Hepatocyte (in vitro differentiated cells): ENCODE measurements at regions not wholly inside any gene's neighbourhood (a gene's known extent, or its start where the extent isn't known, plus 50 kb on each side); places are given as distances from the start of the nearest gene placed in this dataset.
A peak's percentile ranks its signal among the peaks of the same experiment; 100 is the strongest.
"Not testable (repeated sequence)": the region's sequence is repeated elsewhere in the genome, so short reads cannot be mapped to it uniquely, and the experiment has no call there.

Experiments
- DNase-seq: peaks from one replicate; pipeline ENCODE4 v3.0.0-alpha.2; 2016; ENCODE audit warnings: low spot score
- H2AFZ ChIP-seq: fragments of 200-600 bp; sonication (generic); 2 replicates; pipeline ENCODE4 v1.6.0; 2016; ENCODE audit warnings: antibody characterized with exemption, mild to moderate bottlenecking
- H3K27ac ChIP-seq: fragments of 200-600 bp; sonication (generic); 2 replicates; pipeline ENCODE4 v1.5.1; 2016; ENCODE audit warnings: mild to moderate bottlenecking
- H3K27me3 ChIP-seq: fragments of 200-600 bp; sonication (generic); 2 replicates; pipeline ENCODE4 v1.6.1; 2016
- H3K36me3 ChIP-seq: fragments of 200-600 bp; sonication (generic); replicated peaks from 2 replicates; pipeline ENCODE4 v1.5.1; 2016; ENCODE audit warnings: low read depth; ENCODE audit not compliant: insufficient read depth
- H3K4me1 ChIP-seq: fragments of 200-600 bp; sonication (generic); 2 replicates; pipeline ENCODE4 v1.5.1; 2016; ENCODE audit warnings: mild to moderate bottlenecking, moderate library complexity; ENCODE audit not compliant: insufficient read depth
- H3K4me2 ChIP-seq: fragments of 200-600 bp; sonication (generic); 2 replicates; pipeline ENCODE4 v1.6.0; 2016
- H3K4me3 ChIP-seq: fragments of 200-600 bp; sonication (generic); 2 replicates; pipeline ENCODE4 v1.5.1; 2016; ENCODE audit warnings: mild to moderate bottlenecking
- H3K79me2 ChIP-seq: fragments of 200-600 bp; sonication (generic); 2 replicates; pipeline ENCODE4 v1.6.0; 2017; ENCODE audit warnings: mild to moderate bottlenecking
- H3K9me2 ChIP-seq: fragments of 200-600 bp; sonication (generic); replicated peaks from 2 replicates; pipeline ENCODE4 v1.6.0; 2017; ENCODE audit warnings: mild to moderate bottlenecking; ENCODE audit not compliant: insufficient read depth
- H3K9me3 ChIP-seq: fragments of 200-600 bp; sonication (generic); 2 replicates; pipeline ENCODE4 v1.5.1; 2016; ENCODE audit warnings: low read depth, mild to moderate bottlenecking
- H4K20me1 ChIP-seq: fragments of 200-600 bp; sonication (generic); 2 replicates; pipeline ENCODE4 v1.6.0; 2016; ENCODE audit warnings: mild to moderate bottlenecking; ENCODE audit not compliant: insufficient read depth, poor library complexity, severe bottlenecking
- EZH2 ChIP-seq: fragments of 200-600 bp; sonication (generic); IDR thresholded peaks from 2 replicates; pipeline ENCODE4 v1.6.1; 2016; ENCODE audit warnings: antibody characterized with exemption, mild to moderate bottlenecking, borderline replicate concordance
- EZH2phosphoT487 ChIP-seq: fragments of 200-600 bp; sonication (generic); IDR thresholded peaks from one replicate; pipeline ENCODE4 v1.6.1; 2018; ENCODE audit warnings: antibody characterized with exemption, mild to moderate bottlenecking, low read depth, moderate library complexity; ENCODE audit not compliant: unreplicated experiment, severe bottlenecking
- WGBS: methylation state at CpG from one replicate; pipeline ENCODE4 v1.1.6; 2016; ENCODE audit warnings: low lambda C conversion rate; ENCODE audit errors: missing lambda C conversion rate; 5-methylcytosine and 5-hydroxymethylcytosine counted together
- TF ChIP-seq, protein P1 (sequence below): fragments of 200-600 bp; sonication (generic); IDR thresholded peaks from 2 replicates; pipeline ENCODE4 v1.5.1; 2016; ENCODE audit warnings: antibody characterized with exemption, mild to moderate bottlenecking; ENCODE audit not compliant: poor library complexity

DNA sequence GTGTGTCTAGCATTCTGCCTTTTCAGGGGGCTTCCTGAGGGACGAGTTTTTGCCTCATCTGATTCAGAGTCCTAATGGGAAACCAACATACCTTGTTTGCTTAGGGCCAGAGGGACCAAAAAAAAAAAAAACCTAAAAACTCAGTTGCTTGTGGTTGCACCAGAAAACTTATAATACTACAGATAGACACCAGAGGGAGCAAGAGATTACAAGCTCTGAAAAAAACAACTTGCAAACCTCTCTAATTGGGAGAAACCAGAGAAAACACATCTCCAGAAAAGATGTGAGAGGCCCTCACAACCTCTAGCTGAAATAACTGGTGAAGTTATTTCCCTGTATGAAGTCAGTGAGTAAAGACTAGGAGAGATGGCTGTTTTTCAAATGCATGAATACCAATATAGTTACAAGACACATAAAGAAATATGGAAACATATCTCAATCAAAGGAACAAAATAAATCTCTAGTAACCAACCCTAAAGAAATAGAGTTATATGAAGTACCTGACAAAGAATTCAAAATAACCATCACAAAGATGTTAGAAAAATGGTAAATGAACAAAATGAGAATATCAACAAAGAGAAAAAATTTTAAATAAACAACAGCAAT is 233.7 kb upstream of the NFIA start:
- Histone ChIP-seq H3K9me3 (no peaks in the 10 kb centered on the region), H3K4me2 (no peak overlapping the region)
- 0% methylated on average over 1 of the region's 1 CpG for WGBS

DNA sequence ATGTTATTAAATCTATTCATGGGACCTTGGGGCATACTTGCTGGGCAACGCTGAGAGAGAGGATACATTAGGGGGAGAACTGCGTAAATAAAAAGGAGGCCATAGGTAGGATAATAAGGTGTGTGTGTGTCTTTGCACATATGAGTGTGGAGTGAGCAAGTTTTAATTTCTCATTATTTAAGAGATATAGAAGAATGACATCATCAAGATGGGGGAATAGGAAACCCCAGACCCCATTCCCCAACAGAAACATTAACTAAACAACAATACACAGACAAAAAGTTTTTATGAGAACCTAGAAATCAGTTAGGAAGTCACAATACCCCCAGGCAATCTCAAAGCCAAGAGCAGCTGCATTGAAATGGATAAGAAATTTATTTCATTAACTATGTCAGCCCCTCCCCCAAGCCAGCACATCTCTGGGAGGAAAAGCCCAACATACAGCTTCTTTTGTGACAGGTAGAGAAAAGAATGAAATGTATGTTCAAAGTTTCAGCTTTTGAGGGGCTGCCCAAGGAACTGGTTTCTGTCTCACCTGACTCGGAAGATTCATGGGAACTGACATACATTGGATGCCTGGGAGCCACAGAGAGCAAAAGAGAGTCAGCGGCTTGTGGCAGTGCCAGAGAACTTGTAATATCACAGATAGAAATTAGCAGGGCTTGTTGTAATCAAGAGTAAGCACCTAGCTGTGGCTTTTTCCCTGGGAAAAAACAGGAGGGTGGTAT is 234.3 kb upstream of the NFIA start:
- Histone ChIP-seq H4K20me1 (no peaks in the 10 kb centered on the region), H2AFZ (no peak overlapping the region), H3K9me3 (no peaks in the 10 kb centered on the region), H3K79me2 (no peaks in the 10 kb centered on the region), H3K4me3 (no peak overlapping the region), H3K36me3 (no peaks in the 10 kb centered on the region), H3K27ac (no peak overlapping the region), H3K9me2 (no peaks in the 10 kb centered on the region), H3K27me3 (no peaks in the 10 kb centered on the region), H3K4me2 (no peak overlapping the region), H3K4me1 (no peaks in the 10 kb centered on the region)
- DNase-seq, result peak; percentile 11
- WGBS, result 76% methylated on average over 4 of the region's 4 CpGs
- TF ChIP-seq, protein P1, sequence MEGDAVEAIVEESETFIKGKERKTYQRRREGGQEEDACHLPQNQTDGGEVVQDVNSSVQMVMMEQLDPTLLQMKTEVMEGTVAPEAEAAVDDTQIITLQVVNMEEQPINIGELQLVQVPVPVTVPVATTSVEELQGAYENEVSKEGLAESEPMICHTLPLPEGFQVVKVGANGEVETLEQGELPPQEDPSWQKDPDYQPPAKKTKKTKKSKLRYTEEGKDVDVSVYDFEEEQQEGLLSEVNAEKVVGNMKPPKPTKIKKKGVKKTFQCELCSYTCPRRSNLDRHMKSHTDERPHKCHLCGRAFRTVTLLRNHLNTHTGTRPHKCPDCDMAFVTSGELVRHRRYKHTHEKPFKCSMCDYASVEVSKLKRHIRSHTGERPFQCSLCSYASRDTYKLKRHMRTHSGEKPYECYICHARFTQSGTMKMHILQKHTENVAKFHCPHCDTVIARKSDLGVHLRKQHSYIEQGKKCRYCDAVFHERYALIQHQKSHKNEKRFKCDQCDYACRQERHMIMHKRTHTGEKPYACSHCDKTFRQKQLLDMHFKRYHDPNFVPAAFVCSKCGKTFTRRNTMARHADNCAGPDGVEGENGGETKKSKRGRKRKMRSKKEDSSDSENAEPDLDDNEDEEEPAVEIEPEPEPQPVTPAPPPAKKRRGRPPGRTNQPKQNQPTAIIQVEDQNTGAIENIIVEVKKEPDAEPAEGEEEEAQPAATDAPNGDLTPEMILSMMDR, result no peak
- TF ChIP-seq EZH2phosphoT487, result no peak
- no peak for TF ChIP-seq EZH2

More for the DNA sequence above, 233.7 kb upstream of the NFIA start:
- Histone ChIP-seq H3K79me2 (no peaks in the 10 kb centered on the region), H3K36me3 (no peaks in the 10 kb centered on the region), H4K20me1 (no peaks in the 10 kb centered on the region), H3K27ac (no peak overlapping the region), H3K4me3 (no peak overlapping the region), H3K4me1 (no peaks in the 10 kb centered on the region), H3K27me3 (no peaks in the 10 kb centered on the region), H2AFZ (no peak overlapping the region), H3K9me2 (no peaks in the 10 kb centered on the region)
- DNase-seq, result peak; percentile 43
- TF ChIP-seq, protein P1, result peak; percentile 66
- TF ChIP-seq EZH2phosphoT487, result no peak

DNA sequence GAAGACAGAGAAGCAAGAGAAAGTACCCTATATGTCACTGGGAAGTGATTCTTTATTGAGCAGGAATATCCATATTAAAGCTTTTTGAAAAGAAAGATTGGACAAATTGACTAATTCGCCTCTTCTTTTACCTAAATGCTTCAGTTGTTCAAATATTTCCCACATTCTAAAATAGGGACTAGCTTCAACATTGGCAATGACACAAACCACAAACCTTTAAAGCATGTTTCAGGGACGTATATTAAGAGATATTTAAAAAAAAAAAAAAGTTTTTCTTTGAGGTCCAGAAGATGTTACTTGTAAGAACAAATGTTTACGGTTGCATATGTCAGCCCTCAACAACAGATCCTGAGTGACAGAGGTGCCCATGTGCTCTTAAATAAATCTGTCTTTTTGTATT is 235.0 kb upstream of the NFIA start:
- no peaks in the 10 kb centered on the region for H3K36me3 ChIP-seq
- no peaks in the 10 kb centered on the region for H3K9me3 ChIP-seq
- H3K4me2 ChIP-seq, result no peak overlapping the region
- H3K9me2 ChIP-seq, result no peaks in the 10 kb centered on the region
- H3K79me2 ChIP-seq, result no peaks in the 10 kb centered on the region
- TF ChIP-seq, protein P1, result no peak
- TF ChIP-seq EZH2phosphoT487, result no peak
- TF ChIP-seq EZH2, result no peak
- no peak overlapping the region for H2AFZ ChIP-seq
- H3K27me3 ChIP-seq, result no peaks in the 10 kb centered on the region
- WGBS, result 70% methylated on average over 3 of the region's 3 CpGs
- no peak for DNase-seq
- H3K4me3 ChIP-seq, result no peak overlapping the region
- H4K20me1 ChIP-seq, result no peaks in the 10 kb centered on the region
- no peak overlapping the region for H3K27ac ChIP-seq
- no peaks in the 10 kb centered on the region for H3K4me1 ChIP-seq

DNA sequence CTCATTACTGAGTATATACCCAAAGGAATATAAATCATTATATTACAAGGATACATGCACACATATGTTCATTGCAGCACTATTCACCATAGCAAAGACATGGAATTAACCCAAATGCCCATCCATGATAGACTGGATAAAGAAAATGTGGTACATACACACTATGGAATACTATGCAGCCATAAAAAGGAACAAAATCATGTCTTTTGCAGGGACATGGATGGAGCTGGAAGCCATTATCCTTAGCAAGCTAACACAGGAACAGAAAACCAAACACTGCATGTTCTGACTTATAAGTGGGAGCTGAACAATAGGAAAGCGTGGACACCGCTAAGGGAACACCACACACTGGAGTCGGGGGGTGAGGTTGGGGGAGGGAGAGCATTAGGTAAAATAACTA is 236.7 kb upstream of the NFIA start:
- not testable (repeated sequence) for H3K4me1 ChIP-seq, H3K27ac ChIP-seq, H3K27me3 ChIP-seq, H3K36me3 ChIP-seq, H3K9me3 ChIP-seq, H3K4me3 ChIP-seq, H4K20me1 ChIP-seq, H3K79me2 ChIP-seq, DNase-seq, H3K9me2 ChIP-seq, H3K4me2 ChIP-seq, H2AFZ ChIP-seq
- 98% methylated on average over 3 of the region's 3 CpGs for WGBS
